ENCODE measurements at regions not wholly inside any gene's neighbourhood (a gene's known extent, or its start where the extent isn't known, plus 50 kb on each side); places are given as distances from the start of the nearest gene placed in this dataset.

GRCh38 chr22:48347311-48347710 lies 1480.4 kb downstream of the BRD1 start:
- Mint-ChIP-seq H3K27ac (no peak overlapping the region), H3K9me3 (no peaks in the 10 kb centered on the region), H3K36me3 (ENCODE audit: low read depth) (no peaks in the 10 kb centered on the region), H3K4me3 (no peak overlapping the region), H3K4me1 (no peaks in the 10 kb centered on the region), H3K27me3 (ENCODE audit: low read depth) (peaks cover 4% of the 10 kb centered on the region)
- TF ChIP-seq, protein P1, sequence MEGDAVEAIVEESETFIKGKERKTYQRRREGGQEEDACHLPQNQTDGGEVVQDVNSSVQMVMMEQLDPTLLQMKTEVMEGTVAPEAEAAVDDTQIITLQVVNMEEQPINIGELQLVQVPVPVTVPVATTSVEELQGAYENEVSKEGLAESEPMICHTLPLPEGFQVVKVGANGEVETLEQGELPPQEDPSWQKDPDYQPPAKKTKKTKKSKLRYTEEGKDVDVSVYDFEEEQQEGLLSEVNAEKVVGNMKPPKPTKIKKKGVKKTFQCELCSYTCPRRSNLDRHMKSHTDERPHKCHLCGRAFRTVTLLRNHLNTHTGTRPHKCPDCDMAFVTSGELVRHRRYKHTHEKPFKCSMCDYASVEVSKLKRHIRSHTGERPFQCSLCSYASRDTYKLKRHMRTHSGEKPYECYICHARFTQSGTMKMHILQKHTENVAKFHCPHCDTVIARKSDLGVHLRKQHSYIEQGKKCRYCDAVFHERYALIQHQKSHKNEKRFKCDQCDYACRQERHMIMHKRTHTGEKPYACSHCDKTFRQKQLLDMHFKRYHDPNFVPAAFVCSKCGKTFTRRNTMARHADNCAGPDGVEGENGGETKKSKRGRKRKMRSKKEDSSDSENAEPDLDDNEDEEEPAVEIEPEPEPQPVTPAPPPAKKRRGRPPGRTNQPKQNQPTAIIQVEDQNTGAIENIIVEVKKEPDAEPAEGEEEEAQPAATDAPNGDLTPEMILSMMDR (IDR thresholded peaks at IDR 0.05; ENCODE audit: unreplicated experiment in 3 of 3) = no peak

- H3K27me3 Mint-ChIP-seq (ENCODE audit: low read depth) = peaks cover 4% of the 10 kb centered on the region
- no peak overlapping the region for H3K27ac Mint-ChIP-seq
- H3K4me1 Mint-ChIP-seq = no peaks in the 10 kb centered on the region
- TF ChIP-seq, protein P1 (IDR thresholded peaks at IDR 0.05; ENCODE audit: unreplicated experiment in 3 of 3) = no peak
- no peaks in the 10 kb centered on the region for H3K36me3 Mint-ChIP-seq (ENCODE audit: low read depth)
- H3K4me3 Mint-ChIP-seq = no peak overlapping the region
- H3K9me3 Mint-ChIP-seq = no peaks in the 10 kb centered on the region
Measured at GRCh38 chr22:48346911-48347310, 1480.8 kb downstream of the BRD1 start.

DNA sequence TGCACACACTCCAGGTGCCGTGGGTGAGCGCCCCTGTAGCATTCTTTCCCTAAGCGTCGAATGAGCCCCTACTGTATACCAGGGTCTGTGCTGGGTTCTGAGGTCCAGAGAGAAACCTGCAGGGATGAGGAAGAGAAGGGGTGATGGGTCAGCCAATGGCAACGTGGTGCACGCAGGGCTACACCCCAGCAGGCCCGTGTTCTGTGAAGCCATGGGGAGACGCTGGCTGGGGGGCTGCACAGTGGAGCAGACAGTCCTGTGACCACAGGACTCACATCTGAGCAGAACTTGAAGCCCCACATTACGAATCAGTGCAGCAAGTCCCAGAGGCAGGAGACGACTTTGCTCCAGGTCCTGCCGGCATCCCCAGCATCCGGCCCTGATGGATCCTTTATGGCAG lies 1481.4 kb downstream of the BRD1 start:
- H3K4me1 Mint-ChIP-seq = peaks cover 4% of the 10 kb centered on the region
- H3K36me3 Mint-ChIP-seq (ENCODE audit: low read depth) = no peaks in the 10 kb centered on the region
- no peak overlapping the region for H3K27ac Mint-ChIP-seq
- TF ChIP-seq, protein P1 (IDR thresholded peaks at IDR 0.05; ENCODE audit: unreplicated experiment in 3 of 3) = no peak
- peaks cover 9% of the 10 kb centered on the region for H3K27me3 Mint-ChIP-seq (ENCODE audit: low read depth)
- no peaks in the 10 kb centered on the region for H3K9me3 Mint-ChIP-seq
- H3K4me3 Mint-ChIP-seq = no peak overlapping the region

GRCh38 chr22:48345631-48346030 lies 1482.0 kb downstream of the BRD1 start:
- no peaks in the 10 kb centered on the region for H3K9me3 Mint-ChIP-seq
- peaks cover 13% of the 10 kb centered on the region for H3K27me3 Mint-ChIP-seq (ENCODE audit: low read depth)
- TF ChIP-seq, protein P1 (IDR thresholded peaks at IDR 0.05; ENCODE audit: unreplicated experiment in 3 of 3) = no peak
- H3K4me1 Mint-ChIP-seq = peaks cover 8% of the 10 kb centered on the region
- H3K4me3 Mint-ChIP-seq = no peak overlapping the region
- no peaks in the 10 kb centered on the region for H3K36me3 Mint-ChIP-seq (ENCODE audit: low read depth)
- H3K27ac Mint-ChIP-seq = no peak overlapping the region

GRCh38 chr22:48343461-48343860 lies 1484.2 kb downstream of the BRD1 start:
- TF ChIP-seq, protein P1 (IDR thresholded peaks at IDR 0.05; ENCODE audit: unreplicated experiment in 3 of 3) = no peak
- Mint-ChIP-seq H3K27me3 (ENCODE audit: low read depth) (peaks cover 22% of the 10 kb centered on the region), H3K9me3 (no peaks in the 10 kb centered on the region), H3K27ac (no peak overlapping the region), H3K4me1 (peaks cover 8% of the 10 kb centered on the region), H3K36me3 (ENCODE audit: low read depth) (no peaks in the 10 kb centered on the region), H3K4me3 (no peak overlapping the region)

DNA sequence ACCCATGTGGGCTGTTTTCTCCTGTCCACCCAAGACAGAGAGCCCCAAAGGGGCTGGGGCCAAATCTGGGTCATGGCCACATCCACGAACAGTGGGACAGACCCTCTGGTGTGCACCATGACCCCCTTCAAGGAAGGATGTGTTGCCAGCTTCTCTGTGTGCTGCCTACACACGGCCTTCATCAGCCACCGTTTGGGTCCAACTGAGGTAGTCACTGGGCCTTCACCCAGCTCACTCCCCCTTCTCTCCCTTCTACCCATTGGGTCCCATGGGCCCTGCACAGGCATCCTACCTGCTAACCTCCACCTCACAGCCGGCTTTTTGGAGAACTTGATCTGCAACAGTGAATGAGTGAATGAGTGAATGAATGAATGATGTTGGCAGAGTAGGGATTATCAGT lies 1484.9 kb downstream of the BRD1 start:
- Mint-ChIP-seq H3K36me3 (ENCODE audit: low read depth) (no peaks in the 10 kb centered on the region), H3K9me3 (no peaks in the 10 kb centered on the region), H3K27me3 (ENCODE audit: low read depth) (peaks cover 22% of the 10 kb centered on the region), H3K27ac (no peak overlapping the region), H3K4me3 (no peak overlapping the region), H3K4me1 (peaks cover 8% of the 10 kb centered on the region)
- TF ChIP-seq, protein P1 (IDR thresholded peaks at IDR 0.05; ENCODE audit: unreplicated experiment in 3 of 3) = no peak

Measured in nephron (organoid).